ENCODE measurements at regions not wholly inside any gene's neighbourhood (a gene's known extent, or its start where the extent isn't known, plus 50 kb on each side); places are given as distances from the start of the nearest gene placed in this dataset.
"Not testable (repeated sequence)": the region's sequence is repeated elsewhere in the genome, so short reads cannot be mapped to it uniquely, and the experiment has no call there.

DNA sequence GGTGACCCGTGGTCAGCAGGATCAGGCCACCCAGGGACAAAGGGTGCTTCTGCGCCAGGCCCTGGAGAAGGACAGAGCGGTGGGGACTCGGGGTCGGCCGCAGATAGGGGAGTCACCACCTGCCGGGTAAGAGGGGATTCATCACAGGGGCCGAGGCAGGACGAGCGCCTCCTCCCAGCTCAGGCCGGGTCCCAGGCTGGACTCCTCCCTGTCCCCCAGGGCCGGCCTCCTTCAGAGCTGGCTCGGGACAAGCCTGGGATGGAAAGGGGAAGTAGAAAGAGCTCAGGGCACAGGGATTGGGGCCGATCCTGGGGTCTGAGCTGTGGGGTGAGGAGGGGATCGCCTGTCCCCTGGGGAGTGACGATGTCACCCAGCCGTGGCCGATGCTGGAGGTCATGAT is 139.4 kb downstream of the GPCPD1 start:
- Histone ChIP-seq H3K4me3 (ENCODE audit: low read length) (no peak overlapping the region), H3K27ac (ENCODE audit: low read depth, low read length) (no peak overlapping the region), H3K27me3 (ENCODE audit: control insufficient read depth, insufficient read depth, low read length) (no peaks in the 10 kb centered on the region), H3K36me3 (ENCODE audit: control insufficient read depth, insufficient read depth, low read length) (no peaks in the 10 kb centered on the region), H3K9ac (ENCODE audit: low read length) (no peak overlapping the region), H3K4me1 (ENCODE audit: control insufficient read depth, insufficient read depth, low read length) (no peaks in the 10 kb centered on the region)

GRCh38 chr20:5470943-5471342 is 139.9 kb downstream of the GPCPD1 start:
- no peak overlapping the region for H3K4me3 ChIP-seq (ENCODE audit: low read length)
- no peak overlapping the region for H3K27ac ChIP-seq (ENCODE audit: low read depth, low read length)
- H3K9ac ChIP-seq (ENCODE audit: low read length): no peak overlapping the region
- H3K4me1 ChIP-seq (ENCODE audit: control insufficient read depth, insufficient read depth, low read length): no peaks in the 10 kb centered on the region
- H3K36me3 ChIP-seq (ENCODE audit: control insufficient read depth, insufficient read depth, low read length): no peaks in the 10 kb centered on the region
- H3K27me3 ChIP-seq (ENCODE audit: control insufficient read depth, insufficient read depth, low read length): no peaks in the 10 kb centered on the region

GRCh38 chr20:5470458-5470857 is 140.3 kb downstream of the GPCPD1 start:
- no peaks in the 10 kb centered on the region for H3K4me1 ChIP-seq (ENCODE audit: control insufficient read depth, insufficient read depth, low read length)
- no peak overlapping the region for H3K9ac ChIP-seq (ENCODE audit: low read length)
- no peak overlapping the region for H3K4me3 ChIP-seq (ENCODE audit: low read length)
- no peaks in the 10 kb centered on the region for H3K27me3 ChIP-seq (ENCODE audit: control insufficient read depth, insufficient read depth, low read length)
- H3K27ac ChIP-seq (ENCODE audit: low read depth, low read length): no peak overlapping the region
- no peaks in the 10 kb centered on the region for H3K36me3 ChIP-seq (ENCODE audit: control insufficient read depth, insufficient read depth, low read length)

- H3K36me3 ChIP-seq (ENCODE audit: control insufficient read depth, insufficient read depth, low read length): no peaks in the 10 kb centered on the region
- H3K4me1 ChIP-seq (ENCODE audit: control insufficient read depth, insufficient read depth, low read length): no peaks in the 10 kb centered on the region
- no peak overlapping the region for H3K27ac ChIP-seq (ENCODE audit: low read depth, low read length)
- no peak overlapping the region for H3K9ac ChIP-seq (ENCODE audit: low read length)
- no peaks in the 10 kb centered on the region for H3K27me3 ChIP-seq (ENCODE audit: control insufficient read depth, insufficient read depth, low read length)
- no peak overlapping the region for H3K4me3 ChIP-seq (ENCODE audit: low read length)
Observed at GRCh38 chr20:5469111-5469510, 141.7 kb downstream of the GPCPD1 start.

- H3K4me1 ChIP-seq (ENCODE audit: control insufficient read depth, insufficient read depth, low read length): no peaks in the 10 kb centered on the region
- H3K36me3 ChIP-seq (ENCODE audit: control insufficient read depth, insufficient read depth, low read length): no peaks in the 10 kb centered on the region
- no peaks in the 10 kb centered on the region for H3K27me3 ChIP-seq (ENCODE audit: control insufficient read depth, insufficient read depth, low read length)
- H3K4me3 ChIP-seq (ENCODE audit: low read length): no peak overlapping the region
- no peak overlapping the region for H3K9ac ChIP-seq (ENCODE audit: low read length)
- H3K27ac ChIP-seq (ENCODE audit: low read depth, low read length): no peak overlapping the region
Observed at GRCh38 chr20:5467086-5467485, 143.7 kb downstream of the GPCPD1 start.

GRCh38 chr20:5465604-5465927 is 145.2 kb downstream of the GPCPD1 start:
- no peaks in the 10 kb centered on the region for H3K27me3 ChIP-seq (ENCODE audit: control insufficient read depth, insufficient read depth, low read length)
- no peaks in the 10 kb centered on the region for H3K4me1 ChIP-seq (ENCODE audit: control insufficient read depth, insufficient read depth, low read length)
- no peak overlapping the region for H3K27ac ChIP-seq (ENCODE audit: low read depth, low read length)
- no peak overlapping the region for H3K9ac ChIP-seq (ENCODE audit: low read length)
- H3K36me3 ChIP-seq (ENCODE audit: control insufficient read depth, insufficient read depth, low read length): no peaks in the 10 kb centered on the region
- H3K4me3 ChIP-seq (ENCODE audit: low read length): no peak overlapping the region

DNA sequence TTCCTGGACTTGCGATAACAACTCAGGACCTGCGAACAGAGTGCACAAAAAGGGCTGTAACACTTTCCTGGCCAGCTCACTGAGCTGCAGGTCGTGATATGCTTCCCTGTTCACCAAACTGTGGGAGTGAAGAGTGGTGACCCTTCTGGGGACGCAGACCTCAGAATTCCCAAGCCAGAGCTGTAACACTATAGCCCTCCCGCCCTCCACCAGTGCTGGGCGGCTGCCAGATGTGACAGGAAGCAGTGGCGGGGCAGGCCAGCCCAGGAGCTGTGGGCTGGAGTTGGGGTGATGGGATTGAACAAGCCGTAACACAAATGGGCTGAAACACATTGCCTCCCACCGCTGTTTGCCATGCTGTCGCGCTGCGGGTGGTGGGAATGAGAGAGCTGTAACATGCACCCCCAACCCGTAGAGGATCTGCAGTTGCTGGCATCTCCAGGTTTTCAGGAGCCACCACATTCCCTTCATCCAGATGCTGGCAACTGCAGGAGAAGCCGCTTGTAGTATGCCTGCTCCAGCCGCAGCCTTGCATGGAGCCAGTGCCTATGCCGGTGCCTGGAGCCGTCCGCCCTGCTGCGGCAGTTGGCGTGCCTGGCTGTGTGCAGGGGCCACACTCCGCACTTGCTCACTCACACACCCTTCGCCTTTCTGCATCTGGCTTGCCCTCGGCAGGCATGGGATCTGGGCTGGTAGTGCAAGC is 145.8 kb downstream of the GPCPD1 start:
- H3K4me3 ChIP-seq (ENCODE audit: low read length): no peak overlapping the region
- H3K4me1 ChIP-seq (ENCODE audit: control insufficient read depth, insufficient read depth, low read length): no peaks in the 10 kb centered on the region
- H3K27ac ChIP-seq (ENCODE audit: low read depth, low read length): no peak overlapping the region
- no peaks in the 10 kb centered on the region for H3K27me3 ChIP-seq (ENCODE audit: control insufficient read depth, insufficient read depth, low read length)
- no peaks in the 10 kb centered on the region for H3K36me3 ChIP-seq (ENCODE audit: control insufficient read depth, insufficient read depth, low read length)
- no peak overlapping the region for H3K9ac ChIP-seq (ENCODE audit: low read length)

DNA sequence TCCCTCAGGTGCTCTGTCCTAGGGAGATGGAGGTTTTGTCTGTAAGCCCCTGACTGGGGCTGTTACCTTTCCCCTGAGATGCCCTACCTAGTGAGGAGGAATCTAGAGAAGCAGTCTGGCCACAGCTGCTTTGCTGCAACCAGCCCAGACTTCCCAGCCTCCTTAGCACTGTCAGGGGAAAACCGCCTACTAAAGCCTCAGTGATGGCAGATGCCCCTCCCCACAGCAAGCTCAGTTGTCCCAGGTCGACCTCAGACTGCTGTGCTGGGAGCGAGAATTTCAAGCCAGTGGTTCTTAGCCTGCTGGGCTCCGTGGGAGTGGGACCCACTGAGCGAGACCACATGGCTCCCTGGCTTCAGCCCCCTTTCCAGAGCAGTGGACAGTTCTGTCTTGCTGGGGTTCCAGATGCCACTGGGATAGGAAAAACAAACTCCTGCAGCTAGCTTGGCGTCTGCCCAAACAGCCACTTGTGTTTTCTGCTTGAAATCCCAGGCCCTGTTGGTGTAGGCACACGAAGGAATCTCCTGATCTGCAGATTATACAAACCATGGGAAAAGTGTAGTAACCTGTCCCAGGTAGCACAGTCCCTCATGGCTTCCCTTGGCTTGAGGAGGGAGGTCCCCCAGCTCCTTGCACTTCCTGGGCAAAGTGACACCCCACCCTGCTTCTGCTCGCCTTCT is 146.4 kb upstream of the PROKR2 start:
- Histone ChIP-seq H3K9ac (ENCODE audit: low read length) (no peak overlapping the region), H3K27me3 (ENCODE audit: control insufficient read depth, insufficient read depth, low read length) (no peaks in the 10 kb centered on the region), H3K27ac (ENCODE audit: low read depth, low read length) (no peak overlapping the region), H3K4me1 (ENCODE audit: control insufficient read depth, insufficient read depth, low read length) (no peaks in the 10 kb centered on the region), H3K4me3 (ENCODE audit: low read length) (no peak overlapping the region), H3K36me3 (ENCODE audit: control insufficient read depth, insufficient read depth, low read length) (no peaks in the 10 kb centered on the region)

DNA sequence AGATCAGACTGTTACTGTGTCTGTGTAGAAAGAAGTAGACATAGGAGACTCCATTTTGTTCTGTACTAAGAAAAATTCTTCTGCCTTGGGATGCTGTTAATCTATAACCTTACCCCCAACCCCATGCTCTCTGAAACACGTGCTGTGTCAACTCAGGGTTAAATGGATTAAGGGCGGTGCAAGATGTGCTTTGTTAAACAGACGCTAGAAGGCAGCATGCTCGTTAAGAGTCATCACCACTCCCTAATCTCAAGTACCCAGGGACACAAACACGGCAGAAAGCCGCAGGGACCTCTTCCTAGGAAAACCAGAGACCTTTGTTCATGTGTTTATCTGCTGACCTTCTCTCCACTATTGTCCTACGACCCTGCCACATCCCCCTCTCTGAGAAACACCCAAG is 137.0 kb upstream of the PROKR2 start:
- not testable (repeated sequence) for H3K9ac ChIP-seq (ENCODE audit: low read length); H3K4me1 ChIP-seq (ENCODE audit: control insufficient read depth, insufficient read depth, low read length); H3K36me3 ChIP-seq (ENCODE audit: control insufficient read depth, insufficient read depth, low read length); H3K27ac ChIP-seq (ENCODE audit: low read depth, low read length); H3K27me3 ChIP-seq (ENCODE audit: control insufficient read depth, insufficient read depth, low read length); H3K4me3 ChIP-seq (ENCODE audit: low read length)

DNA sequence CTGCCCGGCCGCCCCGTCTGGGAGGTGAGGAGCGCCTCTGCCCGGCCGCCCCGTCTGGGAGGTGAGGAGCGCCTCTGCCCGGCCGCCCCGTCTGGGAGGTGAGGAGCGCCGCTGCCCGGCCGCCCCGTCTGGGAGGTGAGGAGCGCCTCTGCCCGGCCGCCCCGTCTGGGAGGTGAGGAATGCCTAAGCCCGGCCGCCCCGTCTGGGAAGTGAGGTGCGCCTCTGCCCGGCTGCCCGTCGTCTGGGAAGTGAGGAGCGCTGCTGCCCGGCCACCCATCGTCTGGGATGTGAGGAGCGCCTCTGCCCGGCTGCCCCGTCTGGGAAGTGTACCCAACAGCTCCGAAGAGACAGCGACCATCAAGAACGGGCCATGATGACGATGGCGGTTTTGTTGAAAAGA is 136.6 kb upstream of the PROKR2 start:
- H3K27ac ChIP-seq (ENCODE audit: low read depth, low read length); H3K27me3 ChIP-seq (ENCODE audit: control insufficient read depth, insufficient read depth, low read length); H3K36me3 ChIP-seq (ENCODE audit: control insufficient read depth, insufficient read depth, low read length); H3K9ac ChIP-seq (ENCODE audit: low read length); H3K4me3 ChIP-seq (ENCODE audit: low read length); H3K4me1 ChIP-seq (ENCODE audit: control insufficient read depth, insufficient read depth, low read length): not testable (repeated sequence)

- H3K27ac ChIP-seq (ENCODE audit: low read depth, low read length); H3K27me3 ChIP-seq (ENCODE audit: control insufficient read depth, insufficient read depth, low read length); H3K36me3 ChIP-seq (ENCODE audit: control insufficient read depth, insufficient read depth, low read length); H3K4me3 ChIP-seq (ENCODE audit: low read length); H3K4me1 ChIP-seq (ENCODE audit: control insufficient read depth, insufficient read depth, low read length); H3K9ac ChIP-seq (ENCODE audit: low read length): not testable (repeated sequence)
Observed at GRCh38 chr20:5452691-5453090, 135.9 kb upstream of the PROKR2 start.

- not testable (repeated sequence) for H3K27me3 ChIP-seq (ENCODE audit: control insufficient read depth, insufficient read depth, low read length); H3K4me1 ChIP-seq (ENCODE audit: control insufficient read depth, insufficient read depth, low read length); H3K4me3 ChIP-seq (ENCODE audit: low read length); H3K36me3 ChIP-seq (ENCODE audit: control insufficient read depth, insufficient read depth, low read length); H3K27ac ChIP-seq (ENCODE audit: low read depth, low read length); H3K9ac ChIP-seq (ENCODE audit: low read length)
Observed at GRCh38 chr20:5452286-5452685, 135.5 kb upstream of the PROKR2 start.

- H3K36me3 ChIP-seq (ENCODE audit: control insufficient read depth, insufficient read depth, low read length): no peaks in the 10 kb centered on the region
- H3K4me1 ChIP-seq (ENCODE audit: control insufficient read depth, insufficient read depth, low read length): no peaks in the 10 kb centered on the region
- H3K27me3 ChIP-seq (ENCODE audit: control insufficient read depth, insufficient read depth, low read length): no peaks in the 10 kb centered on the region
- no peak overlapping the region for H3K4me3 ChIP-seq (ENCODE audit: low read length)
- no peak overlapping the region for H3K27ac ChIP-seq (ENCODE audit: low read depth, low read length)
- H3K9ac ChIP-seq (ENCODE audit: low read length): no peak overlapping the region
Observed at GRCh38 chr20:5451643-5452210, 135.0 kb upstream of the PROKR2 start.
